ENCODE measurements at regions not wholly inside any gene's neighbourhood (a gene's known extent, or its start where the extent isn't known, plus 50 kb on each side); places are given as distances from the start of the nearest gene placed in this dataset.

- Histone ChIP-seq H3K36me3 (ENCODE audit: control insufficient read depth in 2 of 2, extremely low read depth in 1 of 2, insufficient read depth in 2 of 2, low read length in 2 of 2) (no peaks in the 10 kb centered on the region), H3K4me3 (replicated peaks in 1 of 3; ENCODE audit: insufficient read depth in 1 of 3, low read depth in 1 of 3, low read length in 3 of 3) (no peak overlapping the region), H3K9me3 (replicated peaks; ENCODE audit: control insufficient read depth, insufficient read depth, low read length) (no peaks in the 10 kb centered on the region), H3K79me2 (ENCODE audit: control insufficient read depth, insufficient read depth, low read length) (no peaks in the 10 kb centered on the region), H3K9ac (replicated peaks; ENCODE audit: extremely low read depth, insufficient read depth, low read length) (no peak overlapping the region), H2AFZ (ENCODE audit: low read depth, low read length) (no peak overlapping the region), H4K20me1 (replicated peaks; ENCODE audit: control insufficient read depth, extremely low read depth, insufficient read depth, low read length) (no peaks in the 10 kb centered on the region), H3K27me3 (ENCODE audit: control insufficient read depth in 2 of 2, insufficient read depth in 2 of 2, low read length in 2 of 2) (no peaks in the 10 kb centered on the region), H3K9me1 (replicated peaks; ENCODE audit: control insufficient read depth, extremely low read depth, insufficient read depth, low read length) (no peaks in the 10 kb centered on the region), H3K4me1 (ENCODE audit: control insufficient read depth, extremely low read depth, insufficient read depth, low read length) (no peaks in the 10 kb centered on the region), H3K4me2 (ENCODE audit: insufficient read depth, low read length) (no peak overlapping the region), H3K27ac (ENCODE audit: insufficient read depth, low read depth, low read length) (no peak overlapping the region)
- intact Hi-C loops (cut with micrococcal nuclease), result no loop called here
- no TSS peak for BruUV-seq (replicated peaks)
- dilution Hi-C loops (cut with MboI; ENCODE audit: extremely low pct_ligation_motif_present, low sequenced_read_pairs), result no loop called here
- DNase-seq (ENCODE audit: low read depth, low spot score) (no peak), FAIRE-seq (no peak)
- POLR2A ChIA-PET, result no interaction called here
- CTCF ChIA-PET, result no interaction called here
- TF ChIP-seq MYC (IDR thresholded peaks at IDR 0.05; ENCODE audit: low read depth, low read length) (no peak), FOS (IDR thresholded peaks at IDR 0.05; ENCODE audit: borderline replicate concordance, insufficient read depth, low read length) (no peak), EZH2 (IDR thresholded peaks at IDR 0.05; ENCODE audit: borderline replicate concordance, low read depth, low read length, severe bottlenecking) (no peak), GATA2 (IDR thresholded peaks at IDR 0.05; ENCODE audit: insufficient read depth, insufficient read length, low read depth, low read length) (no peak), POLR2AphosphoS5 (IDR thresholded peaks at IDR 0.05; ENCODE audit: insufficient read depth, low read depth, low read length) (no peak), CTCF (IDR thresholded peaks at IDR 0.05; ENCODE audit: extremely low read depth in 1 of 2, insufficient read depth in 1 of 2, low read depth in 1 of 2, low read length in 2 of 2) (no peak), JUN (IDR thresholded peaks at IDR 0.05; ENCODE audit: borderline replicate concordance, insufficient read depth, insufficient read length, low read depth) (no peak), POLR2A (IDR thresholded peaks at IDR 0.05; ENCODE audit: low read depth, low read length) (no peak)
- TF ChIP-seq, protein P1, sequence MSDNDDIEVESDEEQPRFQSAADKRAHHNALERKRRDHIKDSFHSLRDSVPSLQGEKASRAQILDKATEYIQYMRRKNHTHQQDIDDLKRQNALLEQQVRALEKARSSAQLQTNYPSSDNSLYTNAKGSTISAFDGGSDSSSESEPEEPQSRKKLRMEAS (IDR thresholded peaks at IDR 0.05; ENCODE audit: insufficient read depth, insufficient read length), result no peak
Observed at GRCh38 chr3:182143903-182144302, 432.2 kb downstream of the SOX2 start.
